HG02588 (cell line): ENCODE measurements at regions not wholly inside any gene's neighbourhood (a gene's known extent, or its start where the extent isn't known, plus 50 kb on each side); places are given as distances from the start of the nearest gene placed in this dataset.

ENCODE experiments used
- ATAC-seq: cut with Tn5 transposase; IDR thresholded peaks from one replicate; pipeline ENCODE4 v1.9.1; 2021; ENCODE audit warnings: mild to moderate bottlenecking, moderate library complexity; ENCODE audit not compliant: unreplicated experiment

DNA sequence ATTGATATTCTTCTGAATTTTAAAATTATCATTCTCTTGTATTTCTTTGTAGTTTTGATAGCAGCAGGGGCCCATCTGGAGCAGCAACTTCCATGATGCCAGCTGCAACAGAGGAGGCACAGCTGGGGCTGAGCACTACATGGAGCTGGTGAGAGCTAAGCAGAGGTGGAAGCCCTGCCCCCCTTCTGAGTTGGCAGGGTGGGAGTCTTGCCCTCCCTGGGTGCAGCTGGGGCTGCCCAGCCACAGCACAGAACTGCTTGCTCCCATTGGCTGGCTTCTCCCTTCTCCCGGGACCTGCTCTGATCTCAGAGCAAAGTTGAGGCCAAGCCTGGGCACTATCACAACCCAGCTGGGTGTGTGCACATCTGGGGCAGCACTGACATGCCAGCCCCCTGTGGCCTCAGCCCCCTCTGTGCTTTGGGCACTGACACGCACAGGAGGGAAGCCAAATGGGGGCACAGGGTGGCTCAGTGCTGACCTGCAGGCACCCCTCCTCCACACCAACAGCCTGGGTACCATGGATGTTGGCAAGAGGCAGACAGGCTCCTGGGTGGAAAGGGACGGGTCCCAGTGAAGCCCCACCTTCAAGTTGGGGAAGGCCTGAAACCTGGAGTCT, 69.1 kb upstream of the EYA4 start:
- ATAC-seq: no peak

DNA sequence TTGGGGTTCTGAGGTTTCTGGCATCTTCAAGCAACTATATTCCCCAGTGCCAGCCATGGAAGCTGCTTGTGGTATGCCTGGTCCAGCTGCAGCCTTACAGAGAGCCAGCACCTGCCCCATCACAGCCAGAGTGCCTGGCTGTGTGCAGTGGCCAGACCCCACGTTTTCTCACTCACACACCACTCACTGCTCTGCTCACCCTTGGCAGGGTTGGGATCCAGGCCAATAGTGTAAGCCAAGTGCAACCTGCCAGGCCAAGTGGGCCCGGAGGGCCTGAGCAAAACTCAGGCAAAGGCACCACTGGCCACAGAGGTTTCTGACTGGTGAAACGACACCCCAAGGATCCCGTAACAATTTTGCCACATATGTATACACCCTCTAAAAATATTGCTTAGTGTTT, 67.9 kb upstream of the EYA4 start:
- ATAC-seq: no peak

DNA sequence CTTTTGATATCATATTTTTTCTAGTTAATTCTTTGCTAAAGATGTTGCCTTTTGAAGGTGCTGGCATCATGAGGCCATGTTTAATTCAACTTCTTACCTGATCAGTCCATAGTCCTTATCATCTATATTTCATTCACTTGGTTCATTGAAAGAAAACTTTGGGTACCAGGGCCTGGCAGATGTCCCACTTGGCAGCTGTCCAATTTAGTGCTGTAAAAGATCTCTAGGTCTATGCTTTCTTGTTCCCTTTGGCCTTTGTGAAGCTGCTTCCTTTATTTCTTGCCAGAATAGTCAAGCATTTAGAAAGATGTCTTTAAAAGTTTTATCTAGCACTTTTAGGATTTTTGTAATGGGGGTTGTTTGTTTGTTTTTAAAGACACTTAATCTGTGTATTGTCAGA, 61.7 kb upstream of the EYA4 start:
- ATAC-seq: no peak

DNA sequence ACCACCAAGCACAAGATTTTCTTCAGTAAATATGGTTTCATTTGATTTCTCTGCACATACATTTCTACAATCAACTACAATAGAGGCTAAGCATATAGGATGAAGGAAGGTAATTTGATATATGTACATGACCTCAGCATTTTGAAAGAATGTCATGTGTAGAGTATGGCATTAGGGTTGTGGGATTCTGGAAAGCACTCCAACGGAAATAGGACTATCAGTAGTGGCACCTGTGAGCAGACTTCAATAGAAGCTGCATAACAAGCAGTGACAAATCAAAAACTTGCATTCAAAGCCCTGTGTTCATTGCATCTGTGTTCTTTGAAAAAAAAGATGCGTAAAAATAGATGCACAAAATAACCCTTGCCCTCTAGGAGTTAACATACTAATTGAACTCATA, 57.5 kb upstream of the EYA4 start:
- ATAC-seq: no peak

DNA sequence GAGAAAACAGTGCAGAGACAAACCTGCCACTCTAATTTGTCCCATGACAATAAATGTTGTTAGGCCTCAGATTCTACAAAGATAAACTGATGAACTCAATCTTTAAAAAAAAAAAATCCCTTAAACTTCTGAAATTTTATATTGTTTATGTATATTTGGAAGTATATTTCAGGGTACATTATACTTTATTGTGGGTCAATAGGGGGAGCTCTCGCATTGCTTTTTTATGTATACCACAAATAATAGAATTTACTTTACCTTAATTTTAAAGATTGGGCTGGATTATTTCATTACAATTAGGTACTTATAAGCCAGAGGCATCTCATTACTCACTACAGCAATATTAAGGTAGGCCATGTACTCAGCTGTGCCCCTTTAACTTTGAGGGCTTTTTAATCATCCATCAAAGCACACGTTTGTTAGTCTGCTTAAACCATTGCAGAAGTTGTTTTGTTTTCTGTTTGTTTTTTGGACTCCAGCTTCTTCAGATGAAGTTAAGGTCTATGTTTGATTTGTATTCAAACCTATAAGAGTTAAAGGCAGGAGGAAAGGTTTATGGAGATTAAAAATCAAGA, 56.3 kb upstream of the EYA4 start:
- ATAC-seq: no peak

DNA sequence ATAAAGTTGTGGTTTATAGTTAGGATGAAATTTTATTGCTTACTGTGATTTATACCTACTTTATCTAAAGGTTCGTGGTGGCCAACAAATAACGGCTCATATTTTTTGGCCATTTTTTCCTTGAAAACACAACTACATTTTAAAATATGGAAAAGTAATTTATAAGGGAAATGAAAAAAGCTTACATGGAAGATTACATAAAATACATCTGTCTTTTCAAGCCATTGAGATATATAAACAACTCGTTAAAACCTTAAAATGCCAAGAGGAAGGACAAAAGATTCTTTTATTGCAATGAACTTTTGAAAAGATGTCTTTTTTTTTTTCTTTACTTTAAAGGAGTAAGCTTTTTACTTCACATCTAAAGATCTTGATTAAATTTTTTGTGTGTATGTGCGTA, 55.4 kb upstream of the EYA4 start:
- no peak for ATAC-seq

DNA sequence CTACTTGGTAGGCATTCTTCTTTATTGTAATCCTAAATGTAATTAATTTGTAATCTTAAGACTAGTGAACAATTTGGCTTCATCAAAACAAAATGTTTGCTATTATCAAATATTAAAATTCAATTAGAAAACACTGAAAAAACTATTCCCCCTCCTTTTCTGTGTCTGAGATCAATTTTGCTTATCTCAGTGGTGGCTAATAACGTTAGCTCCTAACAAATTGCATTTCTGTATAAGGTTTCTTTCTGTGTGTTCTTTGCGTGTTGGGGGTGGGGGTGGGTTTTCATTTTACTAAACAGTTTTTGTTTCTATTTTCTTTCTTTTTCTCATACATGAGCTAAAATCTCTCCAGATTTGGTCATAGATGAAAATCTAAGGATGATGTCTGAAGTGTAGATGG, 54.0 kb upstream of the EYA4 start:
- no peak for ATAC-seq

DNA sequence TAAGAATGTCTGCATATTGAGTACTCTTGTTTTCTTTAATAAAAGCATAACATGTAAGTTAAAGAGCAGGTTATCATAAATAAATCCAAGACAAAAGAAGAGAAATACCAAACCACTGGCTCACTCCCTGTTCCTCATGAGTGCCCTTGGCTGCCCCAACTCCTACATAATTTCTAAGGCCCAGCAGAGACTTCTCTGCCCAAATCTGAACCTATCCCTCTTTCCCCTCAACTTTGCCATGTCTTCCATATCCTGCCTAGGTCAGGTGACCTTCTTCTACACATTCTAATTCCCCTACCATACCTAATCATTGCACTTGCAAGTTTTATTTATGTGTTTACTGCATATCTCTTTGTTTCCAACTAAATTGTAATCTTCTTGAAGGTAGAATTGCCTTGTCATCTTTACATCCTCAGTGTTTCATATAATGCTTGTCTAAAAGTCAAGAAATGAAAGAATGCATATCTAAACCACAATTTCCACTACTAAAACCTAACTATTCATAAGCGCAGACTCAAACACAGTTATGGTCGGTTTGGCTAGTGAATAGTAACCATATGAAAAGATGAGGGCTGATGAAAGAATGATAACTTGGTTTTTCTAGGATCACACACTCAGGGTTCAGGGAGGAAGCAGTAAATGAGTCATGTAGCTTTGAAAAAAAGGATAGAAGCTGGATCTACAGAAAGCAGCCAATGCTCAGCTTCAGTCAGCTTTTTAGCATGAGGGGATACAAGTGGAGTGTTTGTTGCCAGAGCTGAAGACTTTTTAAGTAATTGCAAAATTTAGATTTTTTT, 53.3 kb upstream of the EYA4 start:
- ATAC-seq: no peak

DNA sequence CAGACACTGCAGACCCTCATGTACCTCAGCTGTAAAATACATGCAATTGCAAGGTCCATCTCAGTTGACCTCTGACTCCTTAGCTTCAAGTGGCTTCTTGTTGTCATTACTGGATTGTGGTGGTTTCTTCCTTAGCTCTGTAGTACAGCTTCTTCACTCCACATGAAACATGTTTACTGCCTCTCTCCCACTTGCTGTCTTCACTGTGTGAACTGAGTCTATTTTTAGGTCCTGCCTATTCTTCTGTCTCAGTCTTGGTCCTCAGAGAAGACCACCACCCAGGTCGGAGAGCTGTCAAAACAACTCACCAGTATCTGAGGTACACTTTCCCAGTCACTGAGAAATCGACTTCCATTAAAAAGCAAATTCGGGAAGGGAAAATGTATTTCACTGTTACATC, 50.2 kb upstream of the EYA4 start:
- ATAC-seq: no peak

DNA sequence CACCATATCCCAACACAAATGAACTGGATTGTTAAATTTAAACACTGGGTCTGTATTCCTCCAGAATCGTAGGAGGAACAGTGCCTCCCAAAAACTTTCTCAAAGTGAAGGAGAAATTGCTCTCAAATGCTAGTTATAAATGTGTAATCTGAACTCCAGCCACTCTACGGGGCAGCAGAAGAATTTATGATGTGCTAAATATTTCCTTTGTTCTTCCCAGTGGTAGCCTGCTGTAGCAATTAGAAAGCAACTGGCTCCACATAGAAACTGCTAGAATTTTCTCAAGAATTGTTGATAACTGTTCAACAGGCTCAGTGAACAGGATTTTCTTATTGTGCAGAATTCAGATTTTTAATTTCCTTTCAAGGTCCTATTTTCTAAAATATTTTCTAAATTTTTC, 49.8 kb upstream of the EYA4 start:
- ATAC-seq: no peak
